K562 (cell line): ENCODE measurements at regions not wholly inside any gene's neighbourhood (a gene's known extent, or its start where the extent isn't known, plus 50 kb on each side); places are given as distances from the start of the nearest gene placed in this dataset.

Experiments used
- CHD1 ChIP-seq: fragments of 200-600 bp; sonication (generic); IDR thresholded peaks from one replicate; pipeline ENCODE4 v1.6.1; 2012; ENCODE audit warnings: mild to moderate bottlenecking, moderate library complexity, low read length, inconsistent platforms
- CTCF ChIP-seq, 3 experiments: IDR thresholded peaks in 2 of 3; conservative IDR thresholded peaks in 1 of 3; 2 replicates each; pipeline ENCODE4 v1.5.1; 2011 to 2012; ENCODE audit warnings: low read length in 3 of 3, mild to moderate bottlenecking in 3 of 3, control low read depth in 2 of 3, improper control_type of control experiment in 1 of 3, inconsistent platforms in 1 of 3, low read depth in 1 of 3, mixed read lengths in 1 of 3, moderate library complexity in 1 of 3; ENCODE audit not compliant: insufficient read depth in 2 of 3
- ESRRA ChIP-seq: fragments of 450-650 bp; IDR thresholded peaks from 2 replicates; pipeline ENCODE4 v1.6.1; 2014; ENCODE audit warnings: low read depth, mild to moderate bottlenecking, moderate library complexity, borderline replicate concordance
- GATA2 ChIP-seq: sonication (generic); formaldehyde crosslinking; IDR thresholded peaks from 2 replicates; pipeline ENCODE4 v1.4.0; 2020; ENCODE audit warnings: mild to moderate bottlenecking, missing genetic modification reagents
- NFE2L1 ChIP-seq: fragments of 450-650 bp; IDR thresholded peaks from 2 replicates; pipeline ENCODE4 v1.6.1; 2016; ENCODE audit warnings: missing genetic modification characterization, low read depth, mild to moderate bottlenecking, missing compliant biosample characterization, moderate library complexity, borderline replicate concordance
- NR2C2 ChIP-seq, 2 experiments: fragments of 200-800 bp in 1 of 2; sonication (Bioruptor generic) in 1 of 2; sonication (generic) in 1 of 2; formaldehyde crosslinking in 1 of 2; IDR thresholded peaks; 2 replicates each; pipeline versions ENCODE4 v1.6.1 to v1.8.0; 2016 to 2022; ENCODE audit warnings: mild to moderate bottlenecking in 1 of 2, missing compliant biosample characterization in 1 of 2, missing genetic modification characterization in 1 of 2, missing genetic modification reagents in 1 of 2
- PRPF4 ChIP-seq: fragments of 200-400 bp; formaldehyde crosslinking; IDR thresholded peaks from one replicate; pipeline ENCODE4 v1.6.1; 2017; ENCODE audit warnings: low read length, low read depth, mild to moderate bottlenecking; ENCODE audit not compliant: insufficient read depth, poor library complexity, severe bottlenecking
- SREBF2 ChIP-seq: sonication (generic); formaldehyde crosslinking; IDR thresholded peaks from 2 replicates; pipeline ENCODE4 v1.4.0; 2020; ENCODE audit warnings: mild to moderate bottlenecking, missing genetic modification reagents
- TGIF2 ChIP-seq: sonication (generic); formaldehyde crosslinking; IDR thresholded peaks from 2 replicates; pipeline ENCODE4 v1.8.1; 2022; ENCODE audit warnings: mild to moderate bottlenecking, missing genetic modification reagents, moderate library complexity
- ZBTB49 ChIP-seq: sonication (generic); formaldehyde crosslinking; IDR thresholded peaks from 2 replicates; pipeline ENCODE4 v1.8.0; 2022; ENCODE audit warnings: missing genetic modification reagents, mild to moderate bottlenecking, borderline replicate concordance
- ZNF184 ChIP-seq: sonication (generic); formaldehyde crosslinking; IDR thresholded peaks from 2 replicates; pipeline ENCODE4 v1.5.0; 2020; ENCODE audit warnings: missing genetic modification reagents
- ZNF764 ChIP-seq: fragments of 250-450 bp; sonication (Bioruptor Pico); IDR thresholded peaks from 2 replicates; pipeline ENCODE4 v1.4.0; 2020; ENCODE audit warnings: low read depth, mild to moderate bottlenecking, moderate library complexity
- TF ChIP-seq, protein P1 (sequence below), 2 experiments: fragments of 450-650 bp; IDR thresholded peaks; 2 replicates each; pipeline ENCODE4 v1.6.1; 2016; ENCODE audit warnings: mild to moderate bottlenecking in 2 of 2, borderline replicate concordance in 1 of 2, low read depth in 1 of 2, moderate library complexity in 1 of 2
- TF ChIP-seq, protein P2 (sequence below): sonication (generic); formaldehyde crosslinking; IDR thresholded peaks from 2 replicates; pipeline ENCODE4 v1.9.0; 2022; ENCODE audit warnings: mild to moderate bottlenecking, missing genetic modification reagents

DNA sequence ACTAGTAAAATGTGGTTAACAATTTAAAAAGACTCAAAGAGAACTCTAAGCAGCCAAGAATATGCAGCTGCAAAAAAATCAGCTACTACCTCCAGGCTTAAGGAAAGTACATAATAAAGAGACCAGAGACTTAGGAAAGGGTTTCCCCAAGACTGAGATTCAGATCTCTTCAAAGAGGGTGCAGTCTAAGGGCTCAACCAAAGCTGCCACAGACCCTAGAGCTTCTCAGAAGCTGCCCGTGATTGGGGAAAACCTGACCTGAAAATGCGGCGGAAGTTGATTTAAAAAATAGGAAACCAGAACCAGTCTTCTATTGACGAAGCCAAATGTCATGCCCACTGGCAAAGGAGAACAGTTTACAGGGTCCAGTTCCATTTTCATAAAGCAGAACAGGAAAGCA lies 516.8 kb upstream of the MARCKS start:
- TF ChIP-seq PRPF4 (no peak), ZNF184 (no peak), ZBTB49 (CRISPR knock-in tag) (no peak), SREBF2 (no peak), CHD1 (no peak), NR2C2 (CRISPR knock-in tag; IDR thresholded peaks at IDR 0.05) (no peak), NR2C2 (tag; IDR thresholded peaks at IDR 0.05) (no peak), CTCF (IDR thresholded peaks at IDR 0.05 in 2 of 3, conservative IDR thresholded peaks at IDR 0.05 in 1 of 3; ENCODE audit: insufficient read depth in 2 of 3, low read depth in 1 of 3, low read length in 3 of 3) (no peak), ZNF764 (CRISPR knock-in tag) (no peak), NFE2L1 (tag) (no peak), GATA2 (CRISPR knock-in tag) (no peak), ESRRA (no peak), TGIF2 (CRISPR knock-in tag) (no peak)
- TF ChIP-seq, protein P1, sequence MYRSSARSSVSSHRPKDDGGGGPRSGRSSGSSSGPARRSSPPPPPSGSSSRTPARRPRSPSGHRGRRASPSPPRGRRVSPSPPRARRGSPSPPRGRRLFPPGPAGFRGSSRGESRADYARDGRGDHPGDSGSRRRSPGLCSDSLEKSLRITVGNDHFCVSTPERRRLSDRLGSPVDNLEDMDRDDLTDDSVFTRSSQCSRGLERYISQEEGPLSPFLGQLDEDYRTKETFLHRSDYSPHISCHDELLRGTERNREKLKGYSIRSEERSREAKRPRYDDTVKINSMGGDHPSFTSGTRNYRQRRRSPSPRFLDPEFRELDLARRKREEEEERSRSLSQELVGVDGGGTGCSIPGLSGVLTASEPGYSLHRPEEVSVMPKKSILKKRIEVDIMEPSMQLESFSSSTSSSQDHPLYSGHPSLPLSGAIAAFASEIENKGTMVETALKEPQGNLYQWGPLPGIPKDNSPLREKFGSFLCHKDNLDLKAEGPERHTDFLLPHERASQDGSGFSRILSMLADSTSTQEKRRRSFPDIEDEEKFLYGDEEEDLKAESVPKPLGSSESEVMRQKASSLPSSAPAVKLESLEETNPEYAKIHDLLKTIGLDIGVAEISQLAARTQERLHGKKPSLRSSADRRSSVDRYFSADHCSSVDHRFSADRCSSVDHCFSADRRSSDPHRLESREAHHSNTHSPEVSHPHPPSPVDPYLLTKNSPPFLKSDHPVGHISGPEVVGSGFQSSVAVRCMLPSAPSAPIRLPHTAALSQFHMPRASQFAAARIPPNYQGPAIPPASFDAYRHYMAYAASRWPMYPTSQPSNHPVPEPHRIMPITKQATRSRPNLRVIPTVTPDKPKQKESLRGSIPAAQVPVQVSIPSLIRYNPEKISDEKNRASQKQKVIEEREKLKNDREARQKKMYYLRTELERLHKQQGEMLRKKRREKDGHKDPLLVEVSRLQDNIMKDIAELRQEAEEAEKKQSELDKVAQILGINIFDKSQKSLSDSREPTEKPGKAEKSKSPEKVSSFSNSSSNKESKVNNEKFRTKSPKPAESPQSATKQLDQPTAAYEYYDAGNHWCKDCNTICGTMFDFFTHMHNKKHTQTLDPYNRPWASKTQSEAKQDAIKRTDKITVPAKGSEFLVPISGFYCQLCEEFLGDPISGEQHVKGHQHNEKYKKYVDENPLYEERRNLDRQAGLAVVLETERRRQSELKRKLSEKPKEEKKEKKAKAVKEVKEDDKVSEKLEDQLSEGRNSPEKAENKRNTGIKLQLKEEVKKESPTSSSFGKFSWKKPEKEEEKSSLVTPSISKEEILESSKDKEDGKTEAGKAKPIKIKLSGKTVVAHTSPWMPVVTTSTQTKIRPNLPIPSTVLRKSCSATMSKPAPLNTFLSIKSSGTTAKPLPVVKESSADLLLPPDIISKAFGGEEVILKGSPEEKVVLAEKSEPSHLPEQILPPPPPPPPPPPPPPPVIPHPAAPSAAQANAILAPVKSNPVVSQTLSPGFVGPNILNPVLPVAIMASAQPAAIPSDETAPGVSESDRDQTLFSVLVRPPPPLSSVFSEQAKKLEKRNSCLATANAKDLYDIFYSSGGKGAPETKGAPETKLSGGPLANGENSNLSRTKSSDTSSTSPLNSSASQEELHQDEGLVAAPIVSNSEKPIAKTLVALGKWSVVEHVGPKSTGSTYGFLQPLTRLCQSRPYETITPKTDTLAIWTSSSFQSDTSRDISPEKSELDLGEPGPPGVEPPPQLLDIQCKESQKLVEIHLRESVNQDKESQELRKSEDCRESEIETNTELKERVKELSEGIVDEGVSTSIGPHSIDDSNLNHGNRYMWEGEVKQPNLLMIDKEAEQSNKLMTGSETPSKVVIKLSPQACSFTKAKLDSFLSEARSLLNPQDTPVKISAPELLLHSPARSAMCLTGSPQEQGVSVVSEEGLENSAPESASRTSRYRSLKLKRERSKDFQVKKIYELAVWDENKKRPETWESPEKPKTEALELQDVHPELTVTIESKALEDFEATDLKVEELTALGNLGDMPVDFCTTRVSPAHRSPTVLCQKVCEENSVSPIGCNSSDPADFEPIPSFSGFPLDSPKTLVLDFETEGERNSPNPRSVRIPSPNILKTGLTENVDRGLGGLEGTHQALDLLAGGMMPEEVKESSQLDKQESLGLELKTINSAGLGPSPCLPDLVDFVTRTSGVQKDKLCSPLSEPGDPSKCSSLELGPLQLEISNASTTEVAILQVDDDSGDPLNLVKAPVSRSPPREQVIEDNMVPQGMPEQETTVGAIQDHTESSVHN (IDR thresholded peaks at IDR 0.05; ENCODE audit: borderline replicate concordance in 1 of 2, low read depth in 1 of 2): no peak
- TF ChIP-seq, protein P2, sequence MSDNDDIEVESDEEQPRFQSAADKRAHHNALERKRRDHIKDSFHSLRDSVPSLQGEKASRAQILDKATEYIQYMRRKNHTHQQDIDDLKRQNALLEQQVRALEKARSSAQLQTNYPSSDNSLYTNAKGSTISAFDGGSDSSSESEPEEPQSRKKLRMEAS (CRISPR knock-in tag): no peak
